ENCODE measurements at regions not wholly inside any gene's neighbourhood (a gene's known extent, or its start where the extent isn't known, plus 50 kb on each side); places are given as distances from the start of the nearest gene placed in this dataset.

GRCh38 chr14:87155856-87156488, 837.0 kb downstream of the GALC start:
- no peak for DNase-seq (ENCODE audit: low read depth)

DNA sequence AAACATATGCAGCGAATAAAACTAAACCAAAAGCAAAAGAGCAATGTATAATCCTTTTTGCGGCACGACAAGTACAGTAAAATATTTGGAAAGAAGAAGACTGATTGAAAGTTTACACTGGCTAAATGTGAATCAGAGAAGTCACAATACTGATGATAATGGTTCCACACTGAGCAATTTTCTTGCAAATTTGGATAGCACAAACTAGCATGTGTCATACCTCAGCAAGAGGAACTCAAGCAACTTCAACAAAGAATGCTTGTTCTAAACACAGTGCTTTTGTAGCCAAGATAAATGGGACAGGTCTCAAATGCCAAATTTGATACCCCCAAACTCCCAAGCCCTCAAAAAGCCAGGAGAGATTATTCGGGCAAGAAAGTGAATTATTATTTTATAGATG, 839.1 kb downstream of the GALC start:
- Histone ChIP-seq H3K27me3 (ENCODE audit: control insufficient read depth, insufficient read depth, low read length) (no peaks in the 10 kb centered on the region), H3K36me3 (ENCODE audit: control insufficient read depth, insufficient read depth, low read length) (no peaks in the 10 kb centered on the region), H3K4me3 (ENCODE audit: low read depth, low read length) (no peak overlapping the region)
- no peak for DNase-seq (ENCODE audit: low read depth)
- TF ChIP-seq, protein P1, sequence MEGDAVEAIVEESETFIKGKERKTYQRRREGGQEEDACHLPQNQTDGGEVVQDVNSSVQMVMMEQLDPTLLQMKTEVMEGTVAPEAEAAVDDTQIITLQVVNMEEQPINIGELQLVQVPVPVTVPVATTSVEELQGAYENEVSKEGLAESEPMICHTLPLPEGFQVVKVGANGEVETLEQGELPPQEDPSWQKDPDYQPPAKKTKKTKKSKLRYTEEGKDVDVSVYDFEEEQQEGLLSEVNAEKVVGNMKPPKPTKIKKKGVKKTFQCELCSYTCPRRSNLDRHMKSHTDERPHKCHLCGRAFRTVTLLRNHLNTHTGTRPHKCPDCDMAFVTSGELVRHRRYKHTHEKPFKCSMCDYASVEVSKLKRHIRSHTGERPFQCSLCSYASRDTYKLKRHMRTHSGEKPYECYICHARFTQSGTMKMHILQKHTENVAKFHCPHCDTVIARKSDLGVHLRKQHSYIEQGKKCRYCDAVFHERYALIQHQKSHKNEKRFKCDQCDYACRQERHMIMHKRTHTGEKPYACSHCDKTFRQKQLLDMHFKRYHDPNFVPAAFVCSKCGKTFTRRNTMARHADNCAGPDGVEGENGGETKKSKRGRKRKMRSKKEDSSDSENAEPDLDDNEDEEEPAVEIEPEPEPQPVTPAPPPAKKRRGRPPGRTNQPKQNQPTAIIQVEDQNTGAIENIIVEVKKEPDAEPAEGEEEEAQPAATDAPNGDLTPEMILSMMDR (IDR thresholded peaks at IDR 0.05; ENCODE audit: insufficient read depth, low read length, poor library complexity, severe bottlenecking): no peak

More at GRCh38 chr14:87155856-87156488, 837.0 kb downstream of the GALC start:
- Histone ChIP-seq H3K36me3 (ENCODE audit: control insufficient read depth, insufficient read depth, low read length) (no peaks in the 10 kb centered on the region), H3K27me3 (ENCODE audit: control insufficient read depth, insufficient read depth, low read length) (no peaks in the 10 kb centered on the region), H3K4me3 (ENCODE audit: low read depth, low read length) (no peak overlapping the region)
- TF ChIP-seq, protein P1 (IDR thresholded peaks at IDR 0.05; ENCODE audit: insufficient read depth, low read length, poor library complexity, severe bottlenecking): no peak

GRCh38 chr14:87153391-87153790, 839.6 kb downstream of the GALC start:
- Histone ChIP-seq H3K27me3 (ENCODE audit: control insufficient read depth, insufficient read depth, low read length) (no peaks in the 10 kb centered on the region), H3K4me3 (ENCODE audit: low read depth, low read length) (no peak overlapping the region), H3K36me3 (ENCODE audit: control insufficient read depth, insufficient read depth, low read length) (no peaks in the 10 kb centered on the region)
- DNase-seq (ENCODE audit: low read depth): no peak
- TF ChIP-seq, protein P1 (IDR thresholded peaks at IDR 0.05; ENCODE audit: insufficient read depth, low read length, poor library complexity, severe bottlenecking): no peak

DNA sequence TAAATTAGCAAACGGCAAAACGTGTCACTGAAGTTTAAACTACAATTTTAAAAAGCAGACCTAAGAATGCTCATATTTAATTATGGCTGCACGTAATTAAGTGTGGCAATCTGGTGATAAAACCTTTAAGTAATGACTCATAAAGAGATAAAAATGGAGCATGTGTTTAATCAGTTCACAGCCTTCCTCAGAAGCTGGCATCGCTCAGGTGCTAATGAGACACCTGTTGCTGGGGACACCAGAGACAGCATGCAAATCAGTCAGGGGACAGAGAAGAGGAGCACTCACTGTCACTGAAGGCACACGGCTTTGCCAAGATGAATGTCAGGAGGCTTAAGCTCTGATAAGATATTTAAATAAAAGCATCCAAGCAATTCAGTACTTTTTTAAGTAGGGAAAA, 840.3 kb downstream of the GALC start:
- Histone ChIP-seq H3K4me3 (ENCODE audit: low read depth, low read length) (no peak overlapping the region), H3K27me3 (ENCODE audit: control insufficient read depth, insufficient read depth, low read length) (no peaks in the 10 kb centered on the region), H3K36me3 (ENCODE audit: control insufficient read depth, insufficient read depth, low read length) (no peaks in the 10 kb centered on the region)
- no peak for DNase-seq (ENCODE audit: low read depth)
- TF ChIP-seq, protein P1 (IDR thresholded peaks at IDR 0.05; ENCODE audit: insufficient read depth, low read length, poor library complexity, severe bottlenecking): no peak

DNA sequence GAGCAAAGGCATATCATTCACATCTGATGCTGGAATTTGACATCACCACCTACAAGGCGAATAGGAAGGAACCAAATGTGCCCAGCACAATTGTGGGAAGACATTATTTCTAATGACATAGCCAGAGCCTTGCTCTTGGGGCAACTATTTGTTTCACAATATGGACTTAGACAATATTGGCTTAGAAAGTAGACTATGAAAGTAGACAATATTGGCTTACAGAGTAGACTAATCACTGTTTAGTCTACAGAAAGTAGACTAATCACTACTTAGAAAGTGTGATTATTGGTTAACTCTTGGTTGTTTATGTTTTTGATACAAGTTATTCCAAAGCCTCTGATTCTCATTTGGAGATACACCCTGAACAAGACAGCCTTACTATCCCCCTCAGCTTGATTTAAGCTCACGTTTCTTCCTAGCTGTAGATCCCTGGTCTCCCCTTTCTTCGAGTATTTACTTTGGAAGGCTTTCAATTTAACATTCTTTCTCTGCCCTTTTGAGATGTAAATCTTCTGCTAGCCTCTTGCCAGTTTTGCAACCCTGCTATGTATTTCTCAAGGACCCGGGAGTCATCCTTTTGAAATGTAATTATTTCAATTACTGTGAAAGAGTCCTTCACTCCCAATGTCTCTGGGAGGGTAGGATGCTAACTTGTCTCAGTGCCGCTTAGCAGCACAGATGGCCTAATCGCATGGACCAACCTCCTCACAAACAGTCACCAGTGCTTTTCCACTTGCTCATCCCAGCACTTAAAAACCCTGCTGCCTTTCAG, 843.2 kb downstream of the GALC start:
- H3K27me3 ChIP-seq (ENCODE audit: control insufficient read depth, insufficient read depth, low read length): no peaks in the 10 kb centered on the region
- DNase-seq (ENCODE audit: low read depth): no peak
- TF ChIP-seq, protein P1 (IDR thresholded peaks at IDR 0.05; ENCODE audit: insufficient read depth, low read length, poor library complexity, severe bottlenecking): no peak
- no peak overlapping the region for H3K4me3 ChIP-seq (ENCODE audit: low read depth, low read length)
- no peaks in the 10 kb centered on the region for H3K36me3 ChIP-seq (ENCODE audit: control insufficient read depth, insufficient read depth, low read length)

Data from kidney epithelial cell (primary cell).